Cardiac septum (tissue), 1 donor: ENCODE measurements at regions not wholly inside any gene's neighbourhood (a gene's known extent, or its start where the extent isn't known, plus 50 kb on each side); places are given as distances from the start of the nearest gene placed in this dataset.

Experiments
- DNase-seq: peaks from one replicate; pipeline ENCODE4 v3.0.0-alpha.2; 2020; ENCODE audit warnings: low spot score
- intact Hi-C: fragments of 100-400 bp; cut with DNase I; formaldehyde crosslinking; loops from one replicate; pipeline ENCODE4 v1.14.0; 2022
- donor health status: DM: no; HTN: no; CAD: no.

GRCh38 chr3:8218353-8218940 lies 283.2 kb upstream of the LMCD1 start:
- no peak for DNase-seq
- intact Hi-C loops: no loop called here

- intact Hi-C loops: no loop called here
- DNase-seq: no peak
These were observed 281.3 kb upstream of the LMCD1 start for GRCh38 chr3:8220291-8220690.

- no peak for DNase-seq
- intact Hi-C loops: no loop called here
These were observed 277.9 kb upstream of the LMCD1 start for GRCh38 chr3:8223766-8224165.

- DNase-seq: no peak
- intact Hi-C loops: no loop called here
These were observed 276.7 kb upstream of the LMCD1 start for GRCh38 chr3:8224941-8225340.

GRCh38 chr3:8233938-8234337 lies 267.7 kb upstream of the LMCD1 start:
- intact Hi-C loops: no loop called here
- no peak for DNase-seq

GRCh38 chr3:8236264-8236663 lies 265.4 kb upstream of the LMCD1 start:
- intact Hi-C loops: no loop called here
- DNase-seq: no peak

- intact Hi-C loops: no loop called here
- DNase-seq: no peak
These were observed 263.7 kb upstream of the LMCD1 start for GRCh38 chr3:8237893-8238292.

GRCh38 chr3:8238432-8238831 lies 263.2 kb upstream of the LMCD1 start:
- no peak for DNase-seq
- intact Hi-C loops: no loop called here

GRCh38 chr3:8239095-8239494 lies 262.5 kb upstream of the LMCD1 start:
- intact Hi-C loops: no loop called here

GRCh38 chr3:8239718-8240695 lies 261.6 kb upstream of the LMCD1 start:
- DNase-seq: no peak
- intact Hi-C loops: no loop called here

More at GRCh38 chr3:8239095-8239494, 262.5 kb upstream of the LMCD1 start:
- DNase-seq: no peak

GRCh38 chr3:8246070-8246469 lies 255.6 kb upstream of the LMCD1 start:
- intact Hi-C loops: no loop called here

GRCh38 chr3:8253201-8253600 lies 248.4 kb upstream of the LMCD1 start:
- intact Hi-C loops: no loop called here
- no peak for DNase-seq

More at GRCh38 chr3:8246070-8246469, 255.6 kb upstream of the LMCD1 start:
- DNase-seq: no peak

GRCh38 chr3:8254489-8254888 lies 247.1 kb upstream of the LMCD1 start:
- no peak for DNase-seq
- intact Hi-C loops: no loop called here

GRCh38 chr3:8255725-8256124 lies 245.9 kb upstream of the LMCD1 start:
- intact Hi-C loops: no loop called here
- DNase-seq: no peak

GRCh38 chr3:8256441-8257071 lies 245.1 kb upstream of the LMCD1 start:
- DNase-seq: no peak
- intact Hi-C loops: no loop called here

GRCh38 chr3:8261018-8261417 lies 240.6 kb upstream of the LMCD1 start:
- intact Hi-C loops: no loop called here

GRCh38 chr3:8266730-8267131 lies 234.9 kb upstream of the LMCD1 start:
- intact Hi-C loops: no loop called here
- DNase-seq: no peak

More at GRCh38 chr3:8261018-8261417, 240.6 kb upstream of the LMCD1 start:
- no peak for DNase-seq

- intact Hi-C loops: no loop called here
- DNase-seq: no peak
These were observed 228.1 kb upstream of the LMCD1 start for GRCh38 chr3:8273479-8273878.

GRCh38 chr3:8276056-8276455 lies 225.6 kb upstream of the LMCD1 start:
- DNase-seq: no peak
- intact Hi-C loops: no loop called here

- intact Hi-C loops: no loop called here
- no peak for DNase-seq
These were observed 225.1 kb upstream of the LMCD1 start for GRCh38 chr3:8276506-8276905.

- no peak for DNase-seq
- intact Hi-C loops: no loop called here
These were observed 223.2 kb upstream of the LMCD1 start for GRCh38 chr3:8278448-8278847.
